ENCODE measurements at regions not wholly inside any gene's neighbourhood (a gene's known extent, or its start where the extent isn't known, plus 50 kb on each side); places are given as distances from the start of the nearest gene placed in this dataset.

- no peak for DNase-seq
Measured at GRCh38 chr13:33723772-33724435, 94.0 kb upstream of the RFC3 start.

- DNase-seq = no peak
Measured at GRCh38 chr13:33725340-33725739, 92.6 kb upstream of the RFC3 start.

- DNase-seq = no peak
Measured at GRCh38 chr13:33727297-33728083, 90.5 kb upstream of the RFC3 start.

- DNase-seq = peak; percentile 66
Measured at GRCh38 chr13:33728271-33729037, 89.5 kb upstream of the RFC3 start.

- peak; percentile 51 for DNase-seq
Measured at GRCh38 chr13:33730147-33730546, 87.8 kb upstream of the RFC3 start.

- no peak for DNase-seq
Measured at GRCh38 chr13:33730619-33731018, 87.3 kb upstream of the RFC3 start.

- DNase-seq = no peak
Measured at GRCh38 chr13:33735276-33735675, 82.7 kb upstream of the RFC3 start.

- DNase-seq = no peak
Measured at GRCh38 chr13:33739254-33739653, 78.7 kb upstream of the RFC3 start.

GRCh38 chr13:33740134-33740538, 77.8 kb upstream of the RFC3 start:
- DNase-seq = no peak

- no peak for DNase-seq
Measured at GRCh38 chr13:33742321-33742720, 75.6 kb upstream of the RFC3 start.

- DNase-seq = peak; percentile 83
Measured at GRCh38 chr13:33743438-33744368, 74.2 kb upstream of the RFC3 start.

GRCh38 chr13:33744589-33745369, 73.2 kb upstream of the RFC3 start:
- no peak for DNase-seq

- DNase-seq = no peak
Measured at GRCh38 chr13:33745370-33746324, 72.3 kb upstream of the RFC3 start.

- no peak for DNase-seq
Measured at GRCh38 chr13:33746867-33747266, 71.1 kb upstream of the RFC3 start.

GRCh38 chr13:33751151-33751550, 66.8 kb upstream of the RFC3 start:
- DNase-seq = no peak

GRCh38 chr13:33752094-33752493, 65.9 kb upstream of the RFC3 start:
- no peak for DNase-seq

GRCh38 chr13:33752597-33752996, 65.4 kb upstream of the RFC3 start:
- no peak for DNase-seq

- no peak for DNase-seq
Measured at GRCh38 chr13:33756929-33757328, 61.0 kb upstream of the RFC3 start.

- DNase-seq = no peak
Measured at GRCh38 chr13:33757713-33758112, 60.2 kb upstream of the RFC3 start.

GRCh38 chr13:33758113-33758512, 59.8 kb upstream of the RFC3 start:
- DNase-seq = no peak

GRCh38 chr13:33761740-33762139, 56.2 kb upstream of the RFC3 start:
- no peak for DNase-seq

Data from SIG-M5 (cell line).